Mesendoderm (in vitro differentiated cells): ENCODE measurements at regions not wholly inside any gene's neighbourhood (a gene's known extent, or its start where the extent isn't known, plus 50 kb on each side); places are given as distances from the start of the nearest gene placed in this dataset.

ENCODE experiments used
- DNase-seq: peaks from one replicate; pipeline ENCODE4 v3.0.0; 2013
- H2AK5ac ChIP-seq: 2 replicates; pipeline ENCODE4 v1.6.1; 2013; ENCODE audit warnings: low read length, inconsistent platforms
- H2BK120ac ChIP-seq: 2 replicates; pipeline ENCODE4 v1.6.1; 2013; ENCODE audit warnings: low read depth, mild to moderate bottlenecking, low read length, moderate library complexity, mixed read lengths
- H2BK15ac ChIP-seq: replicated peaks from 2 replicates; pipeline ENCODE4 v1.6.1; 2013; ENCODE audit warnings: low read depth, mild to moderate bottlenecking, moderate library complexity
- H2BK5ac ChIP-seq: 2 replicates; pipeline ENCODE4 v1.6.1; 2013; ENCODE audit warnings: low read length, inconsistent platforms
- H3K18ac ChIP-seq: 2 replicates; pipeline ENCODE4 v1.6.1; 2013; ENCODE audit warnings: mild to moderate bottlenecking, low read length, mixed read lengths
- H3K23ac ChIP-seq: one replicate; pipeline ENCODE4 v1.6.1; 2013; ENCODE audit warnings: low read length
- H3K27ac ChIP-seq: 2 replicates; pipeline ENCODE4 v1.5.1; 2013; ENCODE audit warnings: low read depth, mild to moderate bottlenecking, inconsistent platforms, low read length, moderate library complexity
- H3K27me3 ChIP-seq: 2 replicates; pipeline ENCODE4 v1.6.1; 2013; ENCODE audit warnings: low read length, control low read depth, mild to moderate bottlenecking, inconsistent platforms; ENCODE audit not compliant: insufficient read depth, poor library complexity
- H3K36me3 ChIP-seq: 2 replicates; pipeline ENCODE4 v1.6.1; 2013; ENCODE audit warnings: low read length, inconsistent platforms; ENCODE audit not compliant: control insufficient read depth, insufficient read depth
- H3K4ac ChIP-seq: one replicate; pipeline ENCODE4 v1.6.1; 2013; ENCODE audit warnings: low read depth, mild to moderate bottlenecking, low read length, moderate library complexity
- H3K4me1 ChIP-seq: 2 replicates; pipeline ENCODE4 v1.6.1; 2013; ENCODE audit warnings: low read depth, low read length, inconsistent platforms; ENCODE audit not compliant: control insufficient read depth
- H3K4me2 ChIP-seq: 2 replicates; pipeline ENCODE4 v1.6.1; 2013; ENCODE audit warnings: low read length
- H3K4me3 ChIP-seq: 2 replicates; pipeline ENCODE4 v1.5.1; 2013; ENCODE audit warnings: mild to moderate bottlenecking, low read length
- H3K56ac ChIP-seq: one replicate; pipeline ENCODE4 v1.6.1; 2013; ENCODE audit warnings: low read length
- H3K79me1 ChIP-seq: 2 replicates; pipeline ENCODE4 v1.6.1; 2013; ENCODE audit warnings: low read length, inconsistent platforms
- H3K79me2 ChIP-seq: 2 replicates; pipeline ENCODE4 v1.6.1; 2013; ENCODE audit warnings: mild to moderate bottlenecking, low read length; ENCODE audit not compliant: control insufficient read depth, insufficient read depth
- H3K9ac ChIP-seq: 2 replicates; pipeline ENCODE4 v1.6.1; 2013; ENCODE audit warnings: low read length, inconsistent platforms
- H4K5ac ChIP-seq: one replicate; pipeline ENCODE4 v1.6.1; 2013; ENCODE audit warnings: low read length
- H4K8ac ChIP-seq: one replicate; pipeline ENCODE4 v1.6.1; 2013; ENCODE audit warnings: low read depth, mild to moderate bottlenecking, control low read depth, low read length, moderate library complexity
- WGBS: extraction: QIAGEN DNeasy Blood & Tissue Kit; methylation state at CpG from one replicate; pipeline ENCODE4 v1.1.7; 2013; ENCODE audit warnings: low lambda C conversion rate, missing lambda C conversion rate; ENCODE audit not compliant: insufficient coverage; ENCODE audit errors: extremely low coverage; 5-methylcytosine and 5-hydroxymethylcytosine counted together

- H2AK5ac ChIP-seq = no peak overlapping the region
- no peaks in the 10 kb centered on the region for H3K27me3 ChIP-seq
- H3K23ac ChIP-seq = no peak overlapping the region
- H3K79me2 ChIP-seq = no peaks in the 10 kb centered on the region
- H3K27ac ChIP-seq = no peak overlapping the region
- no peak overlapping the region for H2BK120ac ChIP-seq
- H4K5ac ChIP-seq = no peak overlapping the region
- no peak overlapping the region for H3K18ac ChIP-seq
- no peaks in the 10 kb centered on the region for H3K36me3 ChIP-seq
- H4K8ac ChIP-seq = no peak overlapping the region
- no peak overlapping the region for H2BK5ac ChIP-seq
- no CpG with 5 or more reads among the region's 2 CpGs for WGBS
- H3K4me2 ChIP-seq = no peak overlapping the region
- H3K79me1 ChIP-seq = no peaks in the 10 kb centered on the region
- H3K4me1 ChIP-seq = no peaks in the 10 kb centered on the region
- H2BK15ac ChIP-seq = no peak overlapping the region
- H3K4me3 ChIP-seq = no peak overlapping the region
- no peak overlapping the region for H3K9ac ChIP-seq
- DNase-seq = no peak
- no peak overlapping the region for H3K56ac ChIP-seq
- H3K4ac ChIP-seq = no peak overlapping the region
Observed at GRCh38 chr2:171608168-171608567, 79.1 kb upstream of the DYNC1I2 start.

- WGBS = no CpG with 5 or more reads among the region's 6 CpGs
- no peak overlapping the region for H3K4me2 ChIP-seq
Observed at GRCh38 chr2:171610824-171611223, 76.4 kb upstream of the DYNC1I2 start.

GRCh38 chr2:171615069-171615468 is 72.2 kb upstream of the DYNC1I2 start:
- H3K4me1 ChIP-seq = no peaks in the 10 kb centered on the region
- no CpG with 5 or more reads among the region's 1 CpG for WGBS
- no peak overlapping the region for H3K4me2 ChIP-seq
- no peaks in the 10 kb centered on the region for H3K27me3 ChIP-seq
- no peak overlapping the region for H3K56ac ChIP-seq
- no peak overlapping the region for H2BK15ac ChIP-seq
- no peak overlapping the region for H2BK5ac ChIP-seq
- no peak overlapping the region for H3K23ac ChIP-seq
- H3K18ac ChIP-seq = no peak overlapping the region
- no peaks in the 10 kb centered on the region for H3K79me1 ChIP-seq
- no peak overlapping the region for H3K9ac ChIP-seq
- no peak overlapping the region for H4K5ac ChIP-seq
- H3K4ac ChIP-seq = no peak overlapping the region
- H3K79me2 ChIP-seq = no peaks in the 10 kb centered on the region
- H3K36me3 ChIP-seq = no peaks in the 10 kb centered on the region
- H3K27ac ChIP-seq = no peak overlapping the region
- no peak for DNase-seq
- no peak overlapping the region for H2AK5ac ChIP-seq
- H4K8ac ChIP-seq = no peak overlapping the region
- H2BK120ac ChIP-seq = no peak overlapping the region
- no peak overlapping the region for H3K4me3 ChIP-seq

More at GRCh38 chr2:171610824-171611223, 76.4 kb upstream of the DYNC1I2 start:
- no peak overlapping the region for H2BK120ac ChIP-seq
- no peaks in the 10 kb centered on the region for H3K4me1 ChIP-seq
- H3K9ac ChIP-seq = no peak overlapping the region
- H3K79me1 ChIP-seq = no peaks in the 10 kb centered on the region
- no peak overlapping the region for H3K23ac ChIP-seq
- H3K56ac ChIP-seq = no peak overlapping the region
- H3K4me3 ChIP-seq = no peak overlapping the region
- no peak overlapping the region for H2BK5ac ChIP-seq
- no peak overlapping the region for H2AK5ac ChIP-seq
- no peak overlapping the region for H3K4ac ChIP-seq
- H3K27ac ChIP-seq = no peak overlapping the region
- H3K18ac ChIP-seq = no peak overlapping the region
- no peak overlapping the region for H2BK15ac ChIP-seq
- H3K79me2 ChIP-seq = no peaks in the 10 kb centered on the region
- no peaks in the 10 kb centered on the region for H3K27me3 ChIP-seq
- no peaks in the 10 kb centered on the region for H3K36me3 ChIP-seq
- H4K8ac ChIP-seq = no peak overlapping the region
- DNase-seq = no peak
- H4K5ac ChIP-seq = no peak overlapping the region

- Histone ChIP-seq H3K27ac (no peak overlapping the region), H3K9ac (no peak overlapping the region), H3K18ac (no peak overlapping the region), H2AK5ac (no peak overlapping the region), H3K4ac (no peak overlapping the region), H3K79me2 (no peaks in the 10 kb centered on the region), H2BK5ac (no peak overlapping the region), H3K56ac (no peak overlapping the region), H3K4me1 (no peaks in the 10 kb centered on the region), H3K79me1 (no peaks in the 10 kb centered on the region), H2BK15ac (no peak overlapping the region), H2BK120ac (no peak overlapping the region), H3K36me3 (no peaks in the 10 kb centered on the region), H4K8ac (no peak overlapping the region), H3K27me3 (no peaks in the 10 kb centered on the region), H4K5ac (no peak overlapping the region), H3K4me2 (no peak overlapping the region), H3K4me3 (no peak overlapping the region), H3K23ac (no peak overlapping the region)
- no peak for DNase-seq
- no CpG with 5 or more reads among the region's 2 CpGs for WGBS
Observed at GRCh38 chr2:171617981-171618380, 69.3 kb upstream of the DYNC1I2 start.

- Histone ChIP-seq H3K18ac (no peak overlapping the region), H3K4me2 (no peak overlapping the region), H4K8ac (no peak overlapping the region), H3K27ac (no peak overlapping the region), H3K27me3 (no peaks in the 10 kb centered on the region), H2BK15ac (no peak overlapping the region), H2AK5ac (no peak overlapping the region), H3K4ac (no peak overlapping the region), H3K36me3 (no peaks in the 10 kb centered on the region), H4K5ac (no peak overlapping the region), H2BK120ac (no peak overlapping the region), H2BK5ac (no peak overlapping the region), H3K4me3 (no peak overlapping the region), H3K9ac (no peak overlapping the region), H3K23ac (no peak overlapping the region), H3K79me1 (no peaks in the 10 kb centered on the region), H3K56ac (no peak overlapping the region), H3K79me2 (no peaks in the 10 kb centered on the region), H3K4me1 (no peaks in the 10 kb centered on the region)
- no peak for DNase-seq
- WGBS = no CpG with 5 or more reads among the region's 2 CpGs
Observed at GRCh38 chr2:171625006-171625405, 62.3 kb upstream of the DYNC1I2 start.

- peak; percentile 18 for DNase-seq
- Histone ChIP-seq H4K8ac (no peak overlapping the region), H3K27me3 (no peaks in the 10 kb centered on the region), H3K18ac (no peak overlapping the region), H3K4me1 (no peaks in the 10 kb centered on the region), H2BK5ac (no peak overlapping the region), H2AK5ac (no peak overlapping the region), H4K5ac (no peak overlapping the region), H3K9ac (no peak overlapping the region), H3K79me2 (no peaks in the 10 kb centered on the region), H2BK15ac (no peak overlapping the region), H3K27ac (no peak overlapping the region), H2BK120ac (no peak overlapping the region), H3K4me3 (no peak overlapping the region), H3K23ac (no peak overlapping the region), H3K56ac (no peak overlapping the region), H3K36me3 (no peaks in the 10 kb centered on the region), H3K4me2 (no peak overlapping the region), H3K4ac (no peak overlapping the region), H3K79me1 (no peaks in the 10 kb centered on the region)
- no CpG with 5 or more reads among the region's 6 CpGs for WGBS
Observed at GRCh38 chr2:171626949-171627348, 60.3 kb upstream of the DYNC1I2 start.
